ENCODE measurements at regions not wholly inside any gene's neighbourhood (a gene's known extent, or its start where the extent isn't known, plus 50 kb on each side); places are given as distances from the start of the nearest gene placed in this dataset.

DNA sequence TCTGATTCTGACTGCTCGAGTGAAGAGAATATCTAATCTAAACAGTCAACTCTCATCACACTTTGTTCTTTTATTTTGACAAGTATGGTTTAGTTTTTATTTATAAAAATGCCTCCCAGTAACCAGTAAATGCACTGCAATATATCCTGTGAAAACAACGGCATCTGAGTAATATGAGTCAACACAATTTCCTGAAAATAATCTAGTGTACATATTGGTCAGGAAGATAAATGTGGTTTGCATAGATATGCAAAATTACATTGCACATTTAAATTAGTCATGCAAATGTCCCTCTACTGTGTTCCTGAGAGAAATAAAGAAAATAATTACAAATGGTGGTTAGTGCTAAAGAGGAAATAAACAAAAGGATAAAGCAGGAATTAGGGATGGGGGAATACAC, 1190.7 kb upstream of the SEL1L start:
- Histone ChIP-seq H3K27ac (no peak overlapping the region), H3K36me3 (no peaks in the 10 kb centered on the region), H3K27me3 (no peaks in the 10 kb centered on the region), H3K4me3 (no peak overlapping the region), H3K9me3 (no peaks in the 10 kb centered on the region), H3K4me1 (ENCODE audit: insufficient read depth) (peaks cover 1% of the 10 kb centered on the region)
- intact Hi-C loops (cut with DNase I) = no loop called here
- 10 to 15% (median 12%) methylated on average over 2 of the region's 2 CpGs for WGBS, 3 donors
- TF ChIP-seq EP300 (IDR thresholded peaks at IDR 0.05) (no peak), POLR2A (IDR thresholded peaks at IDR 0.05) (no peak)
- TF ChIP-seq, protein P1, sequence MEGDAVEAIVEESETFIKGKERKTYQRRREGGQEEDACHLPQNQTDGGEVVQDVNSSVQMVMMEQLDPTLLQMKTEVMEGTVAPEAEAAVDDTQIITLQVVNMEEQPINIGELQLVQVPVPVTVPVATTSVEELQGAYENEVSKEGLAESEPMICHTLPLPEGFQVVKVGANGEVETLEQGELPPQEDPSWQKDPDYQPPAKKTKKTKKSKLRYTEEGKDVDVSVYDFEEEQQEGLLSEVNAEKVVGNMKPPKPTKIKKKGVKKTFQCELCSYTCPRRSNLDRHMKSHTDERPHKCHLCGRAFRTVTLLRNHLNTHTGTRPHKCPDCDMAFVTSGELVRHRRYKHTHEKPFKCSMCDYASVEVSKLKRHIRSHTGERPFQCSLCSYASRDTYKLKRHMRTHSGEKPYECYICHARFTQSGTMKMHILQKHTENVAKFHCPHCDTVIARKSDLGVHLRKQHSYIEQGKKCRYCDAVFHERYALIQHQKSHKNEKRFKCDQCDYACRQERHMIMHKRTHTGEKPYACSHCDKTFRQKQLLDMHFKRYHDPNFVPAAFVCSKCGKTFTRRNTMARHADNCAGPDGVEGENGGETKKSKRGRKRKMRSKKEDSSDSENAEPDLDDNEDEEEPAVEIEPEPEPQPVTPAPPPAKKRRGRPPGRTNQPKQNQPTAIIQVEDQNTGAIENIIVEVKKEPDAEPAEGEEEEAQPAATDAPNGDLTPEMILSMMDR (IDR thresholded peaks at IDR 0.05) = no peak
- DNase-seq = no peak

DNA sequence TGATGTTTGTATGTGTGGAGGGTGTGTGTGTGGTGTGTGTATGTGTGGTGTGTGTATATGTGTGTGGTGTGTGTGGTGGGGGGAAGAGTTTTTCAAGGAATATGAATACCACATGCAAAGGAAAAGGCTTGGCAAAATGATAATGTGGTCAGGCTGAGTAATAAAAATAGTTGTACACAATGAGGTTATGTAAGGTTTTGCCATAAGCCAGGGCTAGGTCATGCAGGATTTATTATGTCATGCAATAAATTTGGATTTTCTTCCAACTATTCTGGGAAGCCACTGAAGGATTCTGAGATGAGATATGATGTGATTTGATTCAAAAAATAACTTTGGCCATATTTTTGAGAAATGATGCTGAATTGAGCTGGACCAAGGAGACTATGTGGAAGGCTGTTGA, 1191.6 kb upstream of the SEL1L start:
- TF ChIP-seq, protein P1 (IDR thresholded peaks at IDR 0.05) = no peak
- TF ChIP-seq EP300 (IDR thresholded peaks at IDR 0.05) = no peak
- TF ChIP-seq POLR2A (IDR thresholded peaks at IDR 0.05) = no peak
- DNase-seq = no peak

DNA sequence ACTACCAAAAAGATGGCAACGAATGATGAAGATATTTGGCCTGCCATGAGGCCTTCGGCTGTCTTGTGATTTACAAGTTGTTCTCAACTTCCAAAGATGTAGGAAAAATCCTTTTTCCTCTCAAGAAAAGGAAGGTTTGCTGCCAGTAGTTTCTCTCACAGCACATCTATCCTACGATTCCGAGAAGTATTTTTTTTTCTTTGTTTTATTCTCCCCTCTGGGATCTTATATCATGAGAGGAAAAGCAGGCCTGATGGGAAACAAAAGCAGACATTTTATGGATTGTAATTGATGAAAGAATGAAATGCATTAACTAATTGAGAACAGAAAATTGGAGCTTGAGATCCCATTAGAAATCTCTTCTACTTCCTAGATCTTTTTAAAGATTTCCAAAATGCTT, 1197.9 kb upstream of the SEL1L start:
- no peak overlapping the region for H3K27ac ChIP-seq
- H3K9me3 ChIP-seq = no peaks in the 10 kb centered on the region
- H3K27me3 ChIP-seq = no peaks in the 10 kb centered on the region
- H3K4me1 ChIP-seq (ENCODE audit: insufficient read depth) = no peaks in the 10 kb centered on the region
- TF ChIP-seq EP300 (IDR thresholded peaks at IDR 0.05) (no peak), POLR2A (IDR thresholded peaks at IDR 0.05) (no peak)
- TF ChIP-seq, protein P1 (IDR thresholded peaks at IDR 0.05) = no peak
- 71 to 92% (median 91%) methylated on average over 4 of the region's 4 CpGs for WGBS, 3 donors
- no peak for DNase-seq
- H3K4me3 ChIP-seq = no peak overlapping the region
- no peaks in the 10 kb centered on the region for H3K36me3 ChIP-seq
- intact Hi-C loops (cut with DNase I) = no loop called here

More for the DNA sequence above, 1191.6 kb upstream of the SEL1L start:
- Histone ChIP-seq H3K27ac (no peak overlapping the region), H3K36me3 (no peaks in the 10 kb centered on the region), H3K4me3 (no peak overlapping the region), H3K4me1 (ENCODE audit: insufficient read depth) (peaks cover 1% of the 10 kb centered on the region), H3K27me3 (no peaks in the 10 kb centered on the region), H3K9me3 (no peaks in the 10 kb centered on the region)
- intact Hi-C loops (cut with DNase I) = no loop called here

DNA sequence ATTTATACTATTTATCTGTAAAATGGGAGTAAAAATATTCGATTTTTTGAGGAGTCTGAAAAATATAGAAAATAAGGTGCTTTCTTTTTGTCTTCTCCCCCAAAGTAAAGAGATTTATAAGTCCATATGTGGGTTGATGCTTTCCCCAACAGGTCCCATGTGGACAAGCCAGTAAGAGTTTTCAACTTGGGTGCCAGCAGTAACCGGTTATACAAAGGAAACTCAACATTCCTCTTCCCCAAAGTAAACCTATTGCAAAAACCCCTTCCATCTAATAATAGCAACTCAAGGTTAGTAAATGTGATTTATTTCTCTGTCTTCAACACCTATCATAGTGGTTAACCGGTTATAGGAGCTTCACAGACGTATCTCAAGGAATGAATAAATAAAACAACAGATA, 1206.9 kb upstream of the SEL1L start:
- intact Hi-C loops (cut with DNase I) = no loop called here
- Histone ChIP-seq H3K9me3 (no peaks in the 10 kb centered on the region), H3K27me3 (no peaks in the 10 kb centered on the region), H3K27ac (no peak overlapping the region), H3K36me3 (no peaks in the 10 kb centered on the region), H3K4me3 (no peak overlapping the region), H3K4me1 (ENCODE audit: insufficient read depth) (no peaks in the 10 kb centered on the region)
- no peak for DNase-seq
- 31 to 48% (median 37%) methylated on average over 4 of the region's 4 CpGs for WGBS, 3 donors
- TF ChIP-seq, protein P1 (IDR thresholded peaks at IDR 0.05) = no peak
- TF ChIP-seq EP300 (IDR thresholded peaks at IDR 0.05) = no peak
- no peak for TF ChIP-seq POLR2A (IDR thresholded peaks at IDR 0.05)

DNA sequence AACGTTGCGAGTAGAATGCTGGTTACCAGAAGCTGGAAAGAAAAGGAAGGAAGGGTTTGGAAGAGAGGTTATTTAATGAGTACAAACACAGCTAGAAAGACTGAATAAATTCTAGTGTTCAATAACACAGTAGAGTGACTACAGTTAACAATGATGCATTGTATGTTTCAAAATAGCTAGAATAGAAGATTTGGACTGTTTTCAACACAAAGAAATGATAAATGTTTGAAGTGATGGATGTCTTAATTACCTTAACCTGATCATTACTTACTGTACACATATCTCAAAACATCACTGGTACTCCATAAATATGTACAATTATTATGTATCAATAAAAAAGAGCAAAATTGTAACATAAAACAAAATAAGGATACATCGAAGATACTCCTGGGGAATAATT, 1221.8 kb upstream of the SEL1L start:
- WGBS, 3 donors = 79 to 87% (median 84%) methylated on average over 3 of the region's 3 CpGs
- no peak for DNase-seq
- no peak for TF ChIP-seq POLR2A (IDR thresholded peaks at IDR 0.05)
- H3K27me3 ChIP-seq = no peaks in the 10 kb centered on the region
- H3K36me3 ChIP-seq = no peaks in the 10 kb centered on the region
- intact Hi-C loops (cut with DNase I) = no loop called here
- H3K4me1 ChIP-seq (ENCODE audit: insufficient read depth) = no peaks in the 10 kb centered on the region
- no peaks in the 10 kb centered on the region for H3K9me3 ChIP-seq
- H3K4me3 ChIP-seq = no peak overlapping the region
- no peak overlapping the region for H3K27ac ChIP-seq

Data from ovary (tissue), 7 donors.